Tibial artery (tissue), 4 donors: ENCODE measurements at regions not wholly inside any gene's neighbourhood (a gene's known extent, or its start where the extent isn't known, plus 50 kb on each side); places are given as distances from the start of the nearest gene placed in this dataset.

ENCODE experiments used
- DNase-seq, 2 donors: peaks; one replicate each; pipeline ENCODE4 v3.0.0-alpha.2; 2019
- H3K27ac ChIP-seq, 2 donors: fragments of 200-600 bp; sonication (generic) in 1 of 2; 1 replicate in 1 of 2; 2 replicates in 1 of 2; pipeline ENCODE4 v1.5.1; 2018 to 2019; ENCODE audit warnings: mild to moderate bottlenecking in 1 of 2
- H3K27me3 ChIP-seq, 2 donors: fragments of 200-600 bp; sonication (generic) in 1 of 2; one replicate each; pipeline versions ENCODE4 v1.5.1 to v1.6.0; 2016 to 2019
- H3K36me3 ChIP-seq, 3 donors: fragments of 200-600 bp; sonication (generic) in 2 of 3; one replicate each; pipeline ENCODE4 v1.5.1; 2016 to 2019; ENCODE audit warnings: mild to moderate bottlenecking in 2 of 3
- H3K4me1 ChIP-seq, 4 donors: fragments of 200-600 bp; sonication (generic) in 2 of 4; 1 replicate in 3 of 4; 2 replicates in 1 of 4; pipeline ENCODE4 v1.5.1; 2016 to 2019
- H3K4me3 ChIP-seq, 2 donors: fragments of 200-600 bp; sonication (generic) in 1 of 2; 1 replicate in 1 of 2; 2 replicates in 1 of 2; pipeline ENCODE4 v1.5.1; 2018 to 2019; ENCODE audit warnings: mild to moderate bottlenecking in 2 of 2
- H3K9me3 ChIP-seq, 3 donors: fragments of 200-600 bp; sonication (generic) in 1 of 3; one replicate each; pipeline ENCODE4 v1.5.1; 2016 to 2019
- intact Hi-C: fragments of 100-400 bp; cut with DNase I; formaldehyde crosslinking; loops from one replicate; pipeline ENCODE4 v1.15.0; 2023; ENCODE audit warnings: low total_unique reads
- TF ChIP-seq, protein P1 (sequence below), 2 experiments: fragments of 200-600 bp in 1 of 2; fragments of 450-650 bp in 1 of 2; IDR thresholded peaks; one replicate each; pipeline ENCODE4 v1.5.1; 2017 to 2019; ENCODE audit warnings: antibody characterized with exemption in 2 of 2, mild to moderate bottlenecking in 1 of 2, moderate library complexity in 1 of 2

DNA sequence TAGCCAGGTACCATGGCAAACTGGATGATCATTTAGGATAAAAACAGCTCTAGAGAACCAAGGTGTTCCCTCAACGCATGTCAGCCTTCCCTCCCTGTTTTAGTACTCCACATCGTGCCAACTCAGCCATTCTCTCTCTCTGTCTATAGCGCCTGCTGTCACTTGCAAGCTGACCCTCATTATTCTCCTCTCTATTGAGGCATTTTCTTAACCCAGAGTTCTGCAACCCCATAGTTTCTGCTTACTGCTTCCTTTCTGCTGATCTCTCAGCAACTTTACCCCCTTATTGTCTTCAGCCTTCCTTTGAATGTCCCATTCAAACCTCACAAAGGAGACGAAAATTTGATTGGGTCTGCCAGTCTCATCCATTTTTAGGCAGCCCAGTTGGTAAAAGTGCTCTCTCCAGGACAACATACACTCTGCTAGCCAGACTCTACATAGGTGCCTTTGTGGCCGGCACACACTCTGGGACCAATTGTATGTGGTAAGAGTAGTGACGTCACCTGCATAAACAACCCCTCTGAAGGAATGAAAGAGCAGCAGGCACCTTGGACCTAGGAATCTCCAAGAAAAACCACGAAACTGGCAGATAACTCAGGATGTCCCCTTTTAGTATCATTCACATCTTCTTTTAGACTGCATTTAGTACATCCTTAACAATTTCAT lies 367.2 kb upstream of the KCNH7 start:
- no peak for DNase-seq
- H3K9me3 ChIP-seq = no peaks in the 10 kb centered on the region
- TF ChIP-seq, protein P1, sequence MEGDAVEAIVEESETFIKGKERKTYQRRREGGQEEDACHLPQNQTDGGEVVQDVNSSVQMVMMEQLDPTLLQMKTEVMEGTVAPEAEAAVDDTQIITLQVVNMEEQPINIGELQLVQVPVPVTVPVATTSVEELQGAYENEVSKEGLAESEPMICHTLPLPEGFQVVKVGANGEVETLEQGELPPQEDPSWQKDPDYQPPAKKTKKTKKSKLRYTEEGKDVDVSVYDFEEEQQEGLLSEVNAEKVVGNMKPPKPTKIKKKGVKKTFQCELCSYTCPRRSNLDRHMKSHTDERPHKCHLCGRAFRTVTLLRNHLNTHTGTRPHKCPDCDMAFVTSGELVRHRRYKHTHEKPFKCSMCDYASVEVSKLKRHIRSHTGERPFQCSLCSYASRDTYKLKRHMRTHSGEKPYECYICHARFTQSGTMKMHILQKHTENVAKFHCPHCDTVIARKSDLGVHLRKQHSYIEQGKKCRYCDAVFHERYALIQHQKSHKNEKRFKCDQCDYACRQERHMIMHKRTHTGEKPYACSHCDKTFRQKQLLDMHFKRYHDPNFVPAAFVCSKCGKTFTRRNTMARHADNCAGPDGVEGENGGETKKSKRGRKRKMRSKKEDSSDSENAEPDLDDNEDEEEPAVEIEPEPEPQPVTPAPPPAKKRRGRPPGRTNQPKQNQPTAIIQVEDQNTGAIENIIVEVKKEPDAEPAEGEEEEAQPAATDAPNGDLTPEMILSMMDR (IDR thresholded peaks at IDR 0.05) = no peak
- intact Hi-C loops = no loop called here
- H3K4me1 ChIP-seq = no peaks in the 10 kb centered on the region
- no peaks in the 10 kb centered on the region for H3K36me3 ChIP-seq
- H3K4me3 ChIP-seq = no peak overlapping the region
- no peaks in the 10 kb centered on the region for H3K27me3 ChIP-seq
- no peak overlapping the region for H3K27ac ChIP-seq

DNA sequence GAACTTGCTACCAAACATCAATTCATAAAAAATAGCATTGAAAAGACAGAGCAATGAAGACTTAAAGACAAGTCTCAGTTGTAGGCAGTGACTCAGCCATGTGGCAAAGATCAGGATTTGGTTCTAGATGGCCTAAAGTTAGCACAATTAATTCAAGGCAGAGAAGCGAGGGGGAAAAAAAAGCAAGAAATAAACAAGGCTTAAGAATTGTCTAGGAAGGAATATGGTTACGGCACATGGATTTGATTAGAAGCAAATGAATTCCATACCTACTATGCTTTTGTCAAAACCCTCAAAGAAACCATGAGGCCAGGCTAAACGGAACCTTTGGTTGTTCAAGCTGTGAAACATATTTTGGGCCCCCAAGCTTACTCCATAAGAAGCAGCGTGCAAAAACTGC lies 362.2 kb upstream of the KCNH7 start:
- Histone ChIP-seq H3K27me3 (no peaks in the 10 kb centered on the region), H3K4me3 (no peak overlapping the region), H3K36me3 (no peaks in the 10 kb centered on the region), H3K4me1 (no peaks in the 10 kb centered on the region), H3K9me3 (no peaks in the 10 kb centered on the region), H3K27ac (no peak overlapping the region)
- DNase-seq = no peak
- intact Hi-C loops = no loop called here
- TF ChIP-seq, protein P1 (IDR thresholded peaks at IDR 0.05) = no peak

DNA sequence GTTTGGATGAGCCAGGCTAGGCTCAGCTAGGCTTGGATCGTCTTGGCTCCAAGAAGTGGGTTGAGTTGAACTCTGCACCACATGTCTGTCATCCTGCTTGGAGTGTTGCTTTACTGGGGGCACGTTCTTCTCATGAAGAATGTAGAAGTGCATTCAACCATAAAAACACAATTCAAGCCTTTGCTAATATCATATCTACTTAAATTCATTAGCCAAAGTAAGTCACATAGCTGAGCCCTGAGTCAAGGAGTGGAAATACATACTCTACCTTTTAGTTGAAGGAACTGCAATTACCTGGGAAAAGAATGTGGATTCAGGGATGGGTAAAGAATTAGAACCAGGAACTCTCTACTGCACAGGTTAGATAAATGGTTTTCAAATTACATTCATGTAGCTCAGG lies 360.4 kb upstream of the KCNH7 start:
- no peaks in the 10 kb centered on the region for H3K36me3 ChIP-seq
- TF ChIP-seq, protein P1 (IDR thresholded peaks at IDR 0.05) = no peak

DNA sequence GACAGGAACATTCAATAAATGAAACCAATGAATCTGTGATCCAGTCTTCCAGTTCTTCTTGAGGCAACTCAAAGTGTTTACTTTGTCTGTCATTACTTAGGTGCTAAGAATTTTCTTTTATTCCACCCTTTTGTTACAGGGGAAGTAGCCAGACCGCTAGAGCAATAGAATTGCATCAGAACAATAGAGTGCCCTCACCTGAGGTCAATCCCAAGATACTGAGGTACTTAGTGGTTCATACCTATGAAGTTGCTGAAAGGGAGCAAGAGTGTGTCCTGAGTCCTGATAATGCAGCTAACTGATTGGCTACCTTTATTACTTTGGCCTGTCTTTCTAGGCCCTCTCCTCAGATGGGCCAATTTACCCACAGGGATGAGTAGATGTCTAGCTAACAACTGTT lies 359.4 kb upstream of the KCNH7 start:
- no peaks in the 10 kb centered on the region for H3K4me1 ChIP-seq
- TF ChIP-seq, protein P1 (IDR thresholded peaks at IDR 0.05) = no peak
- no peaks in the 10 kb centered on the region for H3K9me3 ChIP-seq
- no peaks in the 10 kb centered on the region for H3K36me3 ChIP-seq
- intact Hi-C loops = no loop called here
- H3K27ac ChIP-seq = no peak overlapping the region
- no peaks in the 10 kb centered on the region for H3K27me3 ChIP-seq
- H3K4me3 ChIP-seq = no peak overlapping the region
- no peak for DNase-seq

More for the DNA sequence above, 360.4 kb upstream of the KCNH7 start:
- Histone ChIP-seq H3K4me1 (no peaks in the 10 kb centered on the region), H3K27ac (no peak overlapping the region), H3K4me3 (no peak overlapping the region), H3K27me3 (no peaks in the 10 kb centered on the region), H3K9me3 (no peaks in the 10 kb centered on the region)
- intact Hi-C loops = no loop called here
- DNase-seq = no peak

DNA sequence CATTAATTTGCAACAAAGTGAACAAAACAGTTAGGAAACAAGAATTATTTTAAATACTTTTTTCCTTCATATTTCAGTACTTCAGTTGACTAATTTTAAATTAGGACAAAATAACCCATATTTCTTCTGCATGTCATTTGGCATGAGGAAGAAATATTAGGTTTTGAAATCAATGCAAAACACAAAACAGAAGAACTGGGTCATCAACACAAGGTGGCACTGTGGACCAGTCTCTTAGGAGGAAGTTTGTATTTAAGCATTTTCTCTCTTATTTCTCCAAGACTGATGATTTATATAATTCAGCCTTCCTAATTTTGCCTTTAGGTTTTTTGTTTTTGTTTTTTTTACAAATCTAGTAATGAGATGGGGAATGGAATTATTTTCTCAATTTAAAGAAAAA lies 352.8 kb upstream of the KCNH7 start:
- H3K4me1 ChIP-seq = no peaks in the 10 kb centered on the region
- TF ChIP-seq, protein P1 (IDR thresholded peaks at IDR 0.05) = peak; percentile 49 to 55
- no peaks in the 10 kb centered on the region for H3K27me3 ChIP-seq
- no peaks in the 10 kb centered on the region for H3K9me3 ChIP-seq
- DNase-seq = no peak
- H3K4me3 ChIP-seq = no peak overlapping the region
- H3K36me3 ChIP-seq = no peaks in the 10 kb centered on the region
- intact Hi-C loops = no loop called here
- no peak overlapping the region for H3K27ac ChIP-seq
